Pancreas (tissue), 10 donors: ENCODE measurements at regions not wholly inside any gene's neighbourhood (a gene's known extent, or its start where the extent isn't known, plus 50 kb on each side); places are given as distances from the start of the nearest gene placed in this dataset.

Source experiments
- ATAC-seq, 4 donors: fragments of 200-7000 bp; cut with Tn5 transposase; one replicate each; pipeline versions ENCODE4 v1.8.0 to v1.9.1; 2020; ENCODE audit warnings: mild to moderate bottlenecking in 4 of 4, moderate library complexity in 4 of 4
- DNase-seq, 6 donors: peaks; one replicate each; pipeline ENCODE4 v3.0.0-alpha.2; 2020
- FAIRE-seq: peaks from 2 replicates; lab custom pipeline; 2012; peaks lifted over from hg19 to GRCh38; lab: Jason Lieb, UNC
- H3K27ac ChIP-seq, 4 donors: fragments of 200-600 bp; sonication (generic); 1 replicate in 3 of 4; 2 replicates in 1 of 4; pipeline versions ENCODE4 v1.5.0 to v1.8.0; 2020
- H3K27me3 ChIP-seq, 4 donors: fragments of 200-600 bp; one replicate each; pipeline ENCODE4 v1.8.0; 2021
- H3K36me3 ChIP-seq, 3 donors: fragments of 200-600 bp; sonication (generic) in 1 of 3; one replicate each; pipeline versions ENCODE4 v1.5.0 to v1.8.0; 2020 to 2021
- H3K4me1 ChIP-seq, 3 donors: fragments of 200-600 bp; one replicate each; pipeline ENCODE4 v1.8.0; 2021
- H3K4me3 ChIP-seq, 4 donors: fragments of 200-600 bp; sonication (generic) in 2 of 4; one replicate each; pipeline versions ENCODE4 v1.5.0 to v1.8.0; 2020 to 2021
- H3K9me3 ChIP-seq, 4 donors: fragments of 200-600 bp; one replicate each; pipeline ENCODE4 v1.8.0; 2021
- CTCF ChIP-seq, 4 donors: fragments of 200-600 bp; sonication (generic) in 3 of 4; IDR thresholded peaks; one replicate each; pipeline versions ENCODE4 v1.5.0 to v1.8.0; 2021; ENCODE audit warnings: antibody characterized with exemption in 4 of 4
- WGBS, 2 donors: extraction: QIAGEN DNeasy Blood & Tissue Kit; methylation state at CpG; one replicate each; pipeline ENCODE4 v1.1.7; 2013; 5-methylcytosine and 5-hydroxymethylcytosine counted together
- intact Hi-C, 3 donors: fragments of 100-400 bp; cut with DNase I; formaldehyde crosslinking; loops; one replicate each; pipeline versions ENCODE4 v1.11.1 to v1.14.2; 2022
- donor health status: healthy with polysubstance abuse.
- donor health status: DM: no; HTN: no; CAD: no; lungs with moderate emphysema.
- donor health status: DM: no; HTN: no; CAD: no.
- donor health status: control.
- donor health status: control.
- donor health status: Bipolar disorder and iron deficiency.
- donor health status: DM: yes; HTN: yes; CAD: no.
- donor health status: DM: no; HTN: no; CAD: no.
- donor health status: DM: no; HTN: no; CAD: no.
- donor health status: DM: yes; HTN: yes; CAD: no.

GRCh38 chr7:1286946-1287645 lies 54.4 kb downstream of the UNCX start:
- peak in 1 of 6 donors; percentile 42 for DNase-seq
- no peak for ATAC-seq

GRCh38 chr7:1287752-1288201 lies 55.1 kb downstream of the UNCX start:
- WGBS, 2 donors, result 64 to 77% methylated on average over 18 to 19 of the region's 19 CpGs
- H3K4me3 ChIP-seq, result no peak overlapping the region
- intact Hi-C loops, result no loop called here
- H3K27me3 ChIP-seq, result no peaks in the 10 kb centered on the region
- ATAC-seq (no peak), DNase-seq (peak in 1 of 6 donors; percentile 59), FAIRE-seq (no peak)
- H3K9me3 ChIP-seq, result no peaks in the 10 kb centered on the region
- H3K27ac ChIP-seq, result no peak overlapping the region
- TF ChIP-seq CTCF (IDR thresholded peaks at IDR 0.05), result no peak
- no peaks in the 10 kb centered on the region for H3K36me3 ChIP-seq
- peaks cover 0 to 4% (median 0%) of the 10 kb centered on the region in 3 donors for H3K4me1 ChIP-seq

More at GRCh38 chr7:1286946-1287645, 54.4 kb downstream of the UNCX start:
- Histone ChIP-seq H3K4me1 (peaks cover 0 to 4% (median 0%) of the 10 kb centered on the region in 3 donors), H3K27ac (no peak overlapping the region), H3K9me3 (no peaks in the 10 kb centered on the region), H3K27me3 (no peaks in the 10 kb centered on the region), H3K36me3 (no peaks in the 10 kb centered on the region), H3K4me3 (no peak overlapping the region)
- intact Hi-C loops, result no loop called here
- TF ChIP-seq CTCF (IDR thresholded peaks at IDR 0.05), result no peak
- WGBS, 2 donors, result 73 to 85% methylated on average over 26 of the region's 26 CpGs
- FAIRE-seq, result no peak

GRCh38 chr7:1288390-1288995 lies 55.8 kb downstream of the UNCX start:
- Histone ChIP-seq H3K27ac (no peak overlapping the region), H3K36me3 (no peaks in the 10 kb centered on the region), H3K9me3 (no peaks in the 10 kb centered on the region), H3K4me1 (peaks cover 0 to 4% (median 0%) of the 10 kb centered on the region in 3 donors), H3K4me3 (no peak overlapping the region), H3K27me3 (no peaks in the 10 kb centered on the region)
- WGBS, 2 donors, result 65 to 80% methylated on average over 26 of the region's 26 CpGs
- DNase-seq, result peak in 2 of 6 donors; percentile 51 to 68
- FAIRE-seq, result no peak
- intact Hi-C loops, result no loop called here
- no peak for TF ChIP-seq CTCF (IDR thresholded peaks at IDR 0.05)
- no peak for ATAC-seq

GRCh38 chr7:1288996-1289551 lies 56.4 kb downstream of the UNCX start:
- Histone ChIP-seq H3K27me3 (no peaks in the 10 kb centered on the region), H3K27ac (no peak overlapping the region), H3K9me3 (no peaks in the 10 kb centered on the region), H3K4me3 (no peak overlapping the region), H3K36me3 (no peaks in the 10 kb centered on the region), H3K4me1 (peaks cover 0 to 4% (median 0%) of the 10 kb centered on the region in 3 donors)
- FAIRE-seq, result no peak
- 68 to 85% methylated on average over 32 of the region's 32 CpGs for WGBS, 2 donors
- intact Hi-C loops, result no loop called here
- DNase-seq, result peak in 1 of 6 donors; percentile 70
- TF ChIP-seq CTCF (IDR thresholded peaks at IDR 0.05), result no peak
- ATAC-seq, result no peak
